Spinal cord (tissue), 9 donors: ENCODE measurements at regions not wholly inside any gene's neighbourhood (a gene's known extent, or its start where the extent isn't known, plus 50 kb on each side); places are given as distances from the start of the nearest gene placed in this dataset.

Experiments used
- DNase-seq, 6 donors: peaks; one replicate each; pipeline versions ENCODE4 v3.0.0 to v3.0.0-alpha.2; 2013 to 2015; ENCODE audit warnings: low spot score in 6 of 6, low read depth in 4 of 6
- H3K27ac ChIP-seq: one replicate; pipeline ENCODE4 v1.5.1; 2013; ENCODE audit warnings: low read depth, low read length, control low read depth
- H3K27me3 ChIP-seq: one replicate; pipeline ENCODE4 v1.6.1; 2013; ENCODE audit warnings: low read length; ENCODE audit not compliant: control insufficient read depth, insufficient read depth
- H3K36me3 ChIP-seq: one replicate; pipeline ENCODE4 v1.6.1; 2013; ENCODE audit warnings: low read length; ENCODE audit not compliant: control insufficient read depth, insufficient read depth
- H3K4me1 ChIP-seq: one replicate; pipeline ENCODE4 v1.6.1; 2013; ENCODE audit warnings: low read length; ENCODE audit not compliant: control insufficient read depth, insufficient read depth
- H3K4me3 ChIP-seq: one replicate; pipeline ENCODE4 v1.5.1; 2013; ENCODE audit warnings: low read depth, low read length, control low read depth
- H3K9me3 ChIP-seq: one replicate; pipeline ENCODE4 v1.6.1; 2013; ENCODE audit warnings: low read length; ENCODE audit not compliant: control insufficient read depth, insufficient read depth
- WGBS: methylation state at CpG from one replicate; pipeline ENCODE4 v1.1.5; 2013; ENCODE audit warnings: missing lambda C conversion rate; ENCODE audit not compliant: insufficient coverage; 5-methylcytosine and 5-hydroxymethylcytosine counted together
- donor health status: healthy.

GRCh38 chr5:118224546-118224945, 763.8 kb downstream of the DTWD2 start:
- Histone ChIP-seq H3K27ac (no peak overlapping the region), H3K27me3 (no peaks in the 10 kb centered on the region), H3K4me1 (no peaks in the 10 kb centered on the region), H3K9me3 (no peaks in the 10 kb centered on the region), H3K4me3 (no peak overlapping the region), H3K36me3 (no peaks in the 10 kb centered on the region)
- no CpG with 5 or more reads among the region's 3 CpGs for WGBS
- DNase-seq = no peak

GRCh38 chr5:118220556-118221195, 767.7 kb downstream of the DTWD2 start:
- H3K4me3 ChIP-seq = no peak overlapping the region
- H3K27ac ChIP-seq = no peak overlapping the region
- no peaks in the 10 kb centered on the region for H3K27me3 ChIP-seq
- DNase-seq = no peak
- no CpG with 5 or more reads among the region's 2 CpGs for WGBS
- H3K36me3 ChIP-seq = no peaks in the 10 kb centered on the region
- no peaks in the 10 kb centered on the region for H3K9me3 ChIP-seq
- no peaks in the 10 kb centered on the region for H3K4me1 ChIP-seq

DNA sequence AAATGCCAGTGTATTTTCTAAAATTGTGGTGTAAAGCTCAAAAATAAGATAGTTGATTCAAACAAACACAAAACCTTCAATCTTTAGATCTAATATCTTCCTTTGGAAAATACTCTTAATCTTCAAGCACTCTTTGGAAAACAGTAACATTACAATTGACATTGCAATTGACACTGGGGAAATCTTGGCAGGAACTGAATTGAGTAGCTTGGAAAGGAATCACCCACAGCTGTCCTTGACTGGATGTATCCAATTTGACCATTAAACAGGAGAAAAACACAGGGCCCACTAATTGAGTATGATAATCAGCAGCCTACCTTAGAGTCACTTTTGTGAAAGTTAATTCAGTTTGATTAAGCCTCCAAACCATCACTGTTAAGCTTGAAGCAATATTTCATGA, 776.7 kb downstream of the DTWD2 start:
- peak in 1 of 6 donors; percentile 3 for DNase-seq
- H3K36me3 ChIP-seq = no peaks in the 10 kb centered on the region
- no peak overlapping the region for H3K27ac ChIP-seq
- H3K4me1 ChIP-seq = no peaks in the 10 kb centered on the region
- peaks cover 12% of the 10 kb centered on the region for H3K9me3 ChIP-seq
- no peak overlapping the region for H3K4me3 ChIP-seq
- no peaks in the 10 kb centered on the region for H3K27me3 ChIP-seq

GRCh38 chr5:118208031-118208453, 780.3 kb downstream of the DTWD2 start:
- 96% methylated on average over 23 of the region's 23 CpGs for WGBS
- no peak overlapping the region for H3K4me3 ChIP-seq
- H3K36me3 ChIP-seq = no peaks in the 10 kb centered on the region
- peaks cover 12% of the 10 kb centered on the region for H3K9me3 ChIP-seq
- H3K4me1 ChIP-seq = no peaks in the 10 kb centered on the region
- H3K27ac ChIP-seq = no peak overlapping the region
- DNase-seq = no peak
- H3K27me3 ChIP-seq = no peaks in the 10 kb centered on the region

- Histone ChIP-seq H3K4me3 (no peak overlapping the region), H3K27me3 (no peaks in the 10 kb centered on the region), H3K27ac (no peak overlapping the region), H3K36me3 (no peaks in the 10 kb centered on the region), H3K9me3 (no peaks in the 10 kb centered on the region), H3K4me1 (no peaks in the 10 kb centered on the region)
- DNase-seq = no peak
- WGBS = no CpG with 5 or more reads among the region's 2 CpGs
Measured at GRCh38 chr5:118199801-118200200, 788.5 kb downstream of the DTWD2 start.

- H3K9me3 ChIP-seq = no peaks in the 10 kb centered on the region
- no CpG with 5 or more reads among the region's 2 CpGs for WGBS
- no peak for DNase-seq
- H3K4me3 ChIP-seq = no peak overlapping the region
- no peaks in the 10 kb centered on the region for H3K36me3 ChIP-seq
- H3K4me1 ChIP-seq = no peaks in the 10 kb centered on the region
- no peak overlapping the region for H3K27ac ChIP-seq
- H3K27me3 ChIP-seq = no peaks in the 10 kb centered on the region
Measured at GRCh38 chr5:118196229-118196628, 792.1 kb downstream of the DTWD2 start.

- no peak overlapping the region for H3K4me3 ChIP-seq
- no peaks in the 10 kb centered on the region for H3K4me1 ChIP-seq
- H3K36me3 ChIP-seq = no peaks in the 10 kb centered on the region
- H3K27me3 ChIP-seq = no peaks in the 10 kb centered on the region
- H3K9me3 ChIP-seq = no peaks in the 10 kb centered on the region
- 55% methylated on average over 4 of the region's 4 CpGs for WGBS
- H3K27ac ChIP-seq = no peak overlapping the region
- DNase-seq = peak in 1 of 6 donors; percentile 38
Measured at GRCh38 chr5:118195211-118195610, 793.1 kb downstream of the DTWD2 start.

DNA sequence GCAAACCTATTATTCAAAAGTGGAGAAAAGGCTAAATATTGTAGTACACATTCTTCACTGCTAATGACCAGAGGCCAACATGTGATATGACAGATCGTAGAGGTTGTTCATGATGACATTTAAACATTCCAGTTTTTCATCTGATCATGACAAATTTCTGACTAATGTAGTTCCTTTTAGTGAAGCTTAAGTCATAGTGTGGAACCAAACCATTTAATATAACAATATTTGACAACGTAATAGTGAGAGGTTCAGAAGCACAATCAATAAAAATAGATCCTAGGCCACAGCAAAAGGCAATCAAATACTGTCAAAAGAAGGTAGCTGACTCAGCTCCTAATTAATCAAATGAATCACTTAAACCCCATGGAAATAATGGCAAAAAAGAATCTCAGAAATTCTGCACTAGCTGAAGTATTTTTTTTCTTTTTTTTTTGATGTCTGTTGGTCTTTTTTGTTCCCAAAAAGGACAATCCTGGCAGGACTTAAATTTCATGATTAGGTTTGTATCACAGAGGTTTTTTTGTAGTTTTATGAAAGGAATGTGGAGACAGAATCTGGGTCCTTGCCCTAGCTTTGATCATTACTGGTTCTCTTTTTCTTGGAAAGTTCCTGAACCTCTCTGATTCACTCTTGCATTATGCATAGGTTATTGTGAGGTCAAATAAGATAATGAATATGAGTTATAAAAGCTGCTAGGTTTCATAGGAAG, 795.0 kb downstream of the DTWD2 start:
- no peaks in the 10 kb centered on the region for H3K4me1 ChIP-seq
- no CpG with 5 or more reads among the region's 2 CpGs for WGBS
- H3K36me3 ChIP-seq = no peaks in the 10 kb centered on the region
- H3K4me3 ChIP-seq = no peak overlapping the region
- no peaks in the 10 kb centered on the region for H3K9me3 ChIP-seq
- H3K27ac ChIP-seq = no peak overlapping the region
- no peak for DNase-seq
- H3K27me3 ChIP-seq = no peaks in the 10 kb centered on the region

DNA sequence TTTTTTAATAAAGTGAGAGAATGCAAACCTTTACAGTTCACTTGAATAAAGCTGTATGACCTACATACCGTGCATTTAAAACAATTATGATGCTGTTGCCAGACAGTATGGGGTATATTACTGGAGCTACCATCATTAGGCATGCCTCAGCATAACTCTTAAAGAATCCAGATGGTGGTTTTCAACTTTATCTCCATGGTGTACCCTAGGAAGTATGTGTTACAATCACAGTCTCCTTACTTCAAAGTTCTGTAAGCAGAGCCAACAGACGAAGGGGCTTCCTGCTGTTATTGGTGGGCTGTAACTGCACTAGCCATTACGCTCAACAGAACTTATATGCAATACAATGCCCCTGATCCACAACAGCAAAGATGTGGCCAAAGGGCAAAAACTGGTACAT, 803.3 kb downstream of the DTWD2 start:
- peak in 1 of 6 donors; percentile 58 for DNase-seq
- H3K4me1 ChIP-seq = no peaks in the 10 kb centered on the region
- no peaks in the 10 kb centered on the region for H3K36me3 ChIP-seq
- no peaks in the 10 kb centered on the region for H3K27me3 ChIP-seq
- no peak overlapping the region for H3K4me3 ChIP-seq
- 70% methylated on average over 2 of the region's 3 CpGs for WGBS
- H3K27ac ChIP-seq = no peak overlapping the region
- H3K9me3 ChIP-seq = no peaks in the 10 kb centered on the region

- Histone ChIP-seq H3K4me1 (no peaks in the 10 kb centered on the region), H3K36me3 (no peaks in the 10 kb centered on the region), H3K27ac (no peak overlapping the region), H3K27me3 (no peaks in the 10 kb centered on the region), H3K4me3 (no peak overlapping the region), H3K9me3 (no peaks in the 10 kb centered on the region)
- DNase-seq = peak in 2 of 6 donors; percentile 35 to 78
Measured at GRCh38 chr5:118176146-118176545, 812.2 kb downstream of the DTWD2 start.
